ENCODE measurements at regions not wholly inside any gene's neighbourhood (a gene's known extent, or its start where the extent isn't known, plus 50 kb on each side); places are given as distances from the start of the nearest gene placed in this dataset.

DNA sequence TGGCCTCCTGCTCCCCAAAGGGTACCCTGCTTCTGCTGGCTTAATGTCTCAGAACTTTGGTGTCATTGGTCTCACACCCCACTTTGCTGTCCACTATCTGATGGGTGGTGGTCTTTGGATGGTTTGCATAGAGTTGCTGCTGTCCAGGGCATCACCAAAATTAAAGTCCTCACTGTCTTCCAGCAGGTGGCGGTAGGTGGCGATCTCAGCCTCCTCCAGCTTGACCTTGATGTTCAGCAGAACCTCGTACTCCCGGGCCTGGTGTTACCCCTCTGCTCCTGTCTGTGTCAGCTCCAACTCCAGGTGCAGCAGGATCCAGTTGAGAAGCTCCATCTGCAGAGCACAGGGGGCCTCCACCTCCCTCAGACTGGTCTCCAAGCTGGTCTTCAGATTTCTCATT, 1169.5 kb upstream of the PABPC4L start:
- Histone ChIP-seq H3K4me3 (no peak overlapping the region), H3K9me3 (peaks cover 0 to 7% (median 0%) of the 10 kb centered on the region in 3 donors), H3K36me3 (no peaks in the 10 kb centered on the region), H3K27me3 (no peaks in the 10 kb centered on the region), H3K4me1 (no peaks in the 10 kb centered on the region), H3K27ac (no peak overlapping the region)
- WGBS, 2 donors, result no CpG with 5 or more reads among the region's 4 CpGs
- intact Hi-C loops (cut with DNase I), result no loop called here
- no peak for DNase-seq
- TF ChIP-seq POLR2A (IDR thresholded peaks at IDR 0.05), result no peak
- TF ChIP-seq, protein P1, sequence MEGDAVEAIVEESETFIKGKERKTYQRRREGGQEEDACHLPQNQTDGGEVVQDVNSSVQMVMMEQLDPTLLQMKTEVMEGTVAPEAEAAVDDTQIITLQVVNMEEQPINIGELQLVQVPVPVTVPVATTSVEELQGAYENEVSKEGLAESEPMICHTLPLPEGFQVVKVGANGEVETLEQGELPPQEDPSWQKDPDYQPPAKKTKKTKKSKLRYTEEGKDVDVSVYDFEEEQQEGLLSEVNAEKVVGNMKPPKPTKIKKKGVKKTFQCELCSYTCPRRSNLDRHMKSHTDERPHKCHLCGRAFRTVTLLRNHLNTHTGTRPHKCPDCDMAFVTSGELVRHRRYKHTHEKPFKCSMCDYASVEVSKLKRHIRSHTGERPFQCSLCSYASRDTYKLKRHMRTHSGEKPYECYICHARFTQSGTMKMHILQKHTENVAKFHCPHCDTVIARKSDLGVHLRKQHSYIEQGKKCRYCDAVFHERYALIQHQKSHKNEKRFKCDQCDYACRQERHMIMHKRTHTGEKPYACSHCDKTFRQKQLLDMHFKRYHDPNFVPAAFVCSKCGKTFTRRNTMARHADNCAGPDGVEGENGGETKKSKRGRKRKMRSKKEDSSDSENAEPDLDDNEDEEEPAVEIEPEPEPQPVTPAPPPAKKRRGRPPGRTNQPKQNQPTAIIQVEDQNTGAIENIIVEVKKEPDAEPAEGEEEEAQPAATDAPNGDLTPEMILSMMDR (IDR thresholded peaks at IDR 0.05), result no peak

DNA sequence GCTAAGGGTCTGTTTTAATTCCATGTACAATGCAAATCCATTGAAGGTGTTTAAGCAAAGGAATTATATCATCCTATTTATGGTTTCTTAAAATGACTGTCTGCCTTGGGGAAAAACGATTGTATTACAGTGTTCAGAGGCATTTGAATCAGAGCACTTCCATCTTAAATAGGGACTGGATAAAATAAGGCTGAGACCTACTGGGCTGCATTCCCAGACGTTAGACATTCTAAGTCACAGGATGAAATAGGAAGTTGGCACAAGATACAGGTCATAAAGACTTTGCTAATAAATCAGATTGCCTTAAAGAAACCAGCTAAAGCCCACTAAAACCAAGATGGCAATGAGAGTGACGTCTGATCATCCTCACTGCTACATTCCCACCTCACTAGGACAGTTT, 1167.2 kb upstream of the PABPC4L start:
- H3K27ac ChIP-seq, result no peak overlapping the region
- H3K36me3 ChIP-seq, result no peaks in the 10 kb centered on the region
- H3K9me3 ChIP-seq, result peaks cover 0 to 7% (median 3%) of the 10 kb centered on the region in 3 donors
- intact Hi-C loops (cut with DNase I), result no loop called here
- H3K27me3 ChIP-seq, result no peaks in the 10 kb centered on the region
- TF ChIP-seq, protein P1 (IDR thresholded peaks at IDR 0.05), result no peak
- TF ChIP-seq POLR2A (IDR thresholded peaks at IDR 0.05), result no peak
- no peak overlapping the region for H3K4me3 ChIP-seq
- 23 to 32% methylated on average over 3 of the region's 3 CpGs for WGBS, 2 donors
- no peak for DNase-seq
- H3K4me1 ChIP-seq, result no peaks in the 10 kb centered on the region

DNA sequence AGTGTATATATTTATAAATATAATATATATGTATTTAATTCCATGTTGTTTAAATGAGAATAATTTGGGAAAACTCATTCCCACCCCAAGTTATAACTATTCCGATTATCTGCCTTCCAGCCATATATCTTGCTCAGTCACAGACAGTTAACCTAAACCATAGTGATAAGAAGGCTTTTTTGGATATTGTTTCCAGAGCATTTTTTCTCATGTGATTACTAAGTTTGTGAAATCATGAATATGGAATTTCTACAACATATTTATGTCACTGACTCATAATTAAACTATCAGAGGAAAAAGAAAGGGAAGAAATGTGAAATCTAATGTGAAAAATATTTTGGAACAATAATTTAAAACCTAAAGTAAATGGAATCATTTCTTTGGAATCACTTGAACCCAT, 1163.5 kb upstream of the PABPC4L start:
- no peaks in the 10 kb centered on the region for H3K36me3 ChIP-seq
- no peaks in the 10 kb centered on the region for H3K27me3 ChIP-seq
- H3K4me1 ChIP-seq, result no peaks in the 10 kb centered on the region
- no peak for TF ChIP-seq POLR2A (IDR thresholded peaks at IDR 0.05)
- TF ChIP-seq, protein P1 (IDR thresholded peaks at IDR 0.05), result no peak
- no peak overlapping the region for H3K4me3 ChIP-seq
- 66 to 73% methylated on average over 1 of the region's 1 CpG for WGBS, 2 donors
- no peak for DNase-seq
- intact Hi-C loops (cut with DNase I), result no loop called here
- no peak overlapping the region for H3K27ac ChIP-seq
- peaks cover 0 to 3% (median 0%) of the 10 kb centered on the region in 3 donors for H3K9me3 ChIP-seq

DNA sequence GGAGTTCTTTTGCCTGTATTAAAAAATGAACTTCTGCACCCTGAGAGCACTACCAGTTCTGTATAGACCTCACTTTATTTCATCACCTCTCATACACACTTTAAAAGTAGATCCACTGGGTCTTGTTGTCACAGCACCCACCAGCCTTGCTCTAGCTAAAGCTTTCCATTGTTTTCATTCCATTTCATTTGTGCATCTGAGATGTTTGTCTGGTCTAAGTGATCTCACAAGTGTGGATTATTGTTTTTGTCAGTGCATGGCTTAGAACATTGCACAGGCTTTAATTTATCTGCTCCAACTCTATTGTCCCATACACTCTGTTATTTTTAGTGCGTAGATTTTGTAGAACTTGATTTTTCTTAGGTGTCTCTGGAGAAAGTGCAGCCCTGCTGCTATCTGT, 1157.5 kb upstream of the PABPC4L start:
- no peak overlapping the region for H3K4me3 ChIP-seq
- H3K27ac ChIP-seq, result no peak overlapping the region
- no peaks in the 10 kb centered on the region for H3K4me1 ChIP-seq
- no peak for TF ChIP-seq POLR2A (IDR thresholded peaks at IDR 0.05)
- TF ChIP-seq, protein P1 (IDR thresholded peaks at IDR 0.05), result no peak
- no peaks in the 10 kb centered on the region for H3K27me3 ChIP-seq
- H3K9me3 ChIP-seq, result peaks cover 0 to 1% (median 0%) of the 10 kb centered on the region in 3 donors
- intact Hi-C loops (cut with DNase I), result no loop called here
- H3K36me3 ChIP-seq, result no peaks in the 10 kb centered on the region
- WGBS, 2 donors, result 42 to 88% methylated on average over 1 of the region's 1 CpG
- no peak for DNase-seq

DNA sequence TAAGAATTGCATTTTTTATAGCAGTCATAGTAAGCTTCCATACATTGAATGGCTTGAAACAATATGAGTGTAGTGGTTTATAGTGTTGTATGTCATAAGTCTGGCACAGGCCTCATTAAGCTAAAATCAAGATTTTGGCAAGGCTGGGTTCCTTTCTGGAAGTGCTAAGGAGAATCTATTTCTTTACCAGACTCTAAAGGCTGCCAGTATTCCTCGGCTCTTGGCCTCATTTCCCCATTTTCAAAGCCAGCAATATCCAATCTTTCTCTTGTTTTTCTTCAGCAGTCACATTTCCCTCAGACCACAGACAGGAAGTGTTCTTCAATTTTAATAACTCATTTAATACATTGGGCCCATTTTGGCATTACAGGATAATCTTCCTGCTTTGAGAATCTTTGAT, 1155.5 kb upstream of the PABPC4L start:
- no peak for DNase-seq
- no peaks in the 10 kb centered on the region for H3K36me3 ChIP-seq
- no peak overlapping the region for H3K4me3 ChIP-seq
- TF ChIP-seq, protein P1 (IDR thresholded peaks at IDR 0.05), result no peak
- no peak for TF ChIP-seq POLR2A (IDR thresholded peaks at IDR 0.05)
- WGBS, 2 donors, result 22 to 48% methylated on average over 1 of the region's 1 CpG
- intact Hi-C loops (cut with DNase I), result no loop called here
- H3K27ac ChIP-seq, result no peak overlapping the region
- no peaks in the 10 kb centered on the region for H3K4me1 ChIP-seq
- no peaks in the 10 kb centered on the region for H3K9me3 ChIP-seq
- no peaks in the 10 kb centered on the region for H3K27me3 ChIP-seq
